ENCODE measurements at regions not wholly inside any gene's neighbourhood (a gene's known extent, or its start where the extent isn't known, plus 50 kb on each side); places are given as distances from the start of the nearest gene placed in this dataset.

DNA sequence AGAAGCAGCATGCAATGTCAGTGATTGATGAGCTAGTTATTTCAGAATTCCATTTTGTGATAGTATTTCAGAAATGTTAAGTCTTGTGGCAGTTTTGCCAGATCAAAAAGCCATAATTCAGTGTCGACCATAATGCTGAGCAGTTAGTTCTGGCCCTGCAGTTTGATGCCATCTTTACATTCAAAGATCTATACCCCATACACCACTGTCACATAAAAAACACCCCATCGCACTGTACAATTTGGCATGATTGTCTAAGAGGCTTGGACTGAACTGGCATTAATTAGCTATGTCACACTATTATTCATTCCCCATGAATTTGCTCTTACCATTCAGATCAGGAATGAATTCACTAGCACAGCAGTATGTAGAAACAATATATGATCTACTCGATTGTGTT lies 127.7 kb upstream of the EPHA3 start:
- FAIRE-seq: no peak
- WGBS, 2 experiments (ENCODE audit: extremely low coverage in 1 of 2, insufficient coverage in 1 of 2, insufficient read length in 1 of 2, insufficient replicate concordance in 2 of 2, low coverage in 1 of 2, low lambda C conversion rate in 2 of 2, missing lambda C conversion rate in 1 of 2): 84% methylated on average over 3 of the region's 3 CpGs; no CpG with 5 or more reads in 1 of the 2 experiments
- POLR2A ChIA-PET (ENCODE audit: partially characterized antibody): no interaction called here

More for the DNA sequence above, 127.7 kb upstream of the EPHA3 start:
- Histone ChIP-seq H3K27ac (ENCODE audit: low read depth, low read length) (no peak overlapping the region), H3K27me3 (replicated peaks in 1 of 4; ENCODE audit: control insufficient read depth in 3 of 4, extremely low read depth in 1 of 4, insufficient read depth in 3 of 4, low read length in 3 of 4) (no peaks in the 10 kb centered on the region), H3K36me3 (ENCODE audit: control insufficient read depth in 2 of 4, insufficient read depth in 4 of 4, low read length in 3 of 4) (no peaks in the 10 kb centered on the region), H2BK120ac (replicated peaks; ENCODE audit: low read depth, low read length) (no peak overlapping the region), H2BK12ac (ENCODE audit: low read depth, low read length) (no peak overlapping the region), H2BK15ac (ENCODE audit: low read length) (no peak overlapping the region), H3K23ac (ENCODE audit: insufficient read length) (no peak overlapping the region), H4K20me1 (replicated peaks in 1 of 2; ENCODE audit: control insufficient read depth in 1 of 2, insufficient read depth in 2 of 2, low read length in 2 of 2) (no peaks in the 10 kb centered on the region), H2BK5ac (ENCODE audit: low read depth, low read length) (no peak overlapping the region), H3K4ac (replicated peaks; ENCODE audit: insufficient read length, low read depth, low read length) (no peak overlapping the region), H3K79me2 (ENCODE audit: control insufficient read depth in 1 of 2, insufficient read depth in 2 of 2, low read length in 2 of 2) (no peaks in the 10 kb centered on the region), H4K5ac (ENCODE audit: insufficient read length, low read depth, low read length) (no peak overlapping the region), H3K18ac (ENCODE audit: extremely low read depth, low read length) (no peak overlapping the region), H3K56ac (replicated peaks; ENCODE audit: insufficient read length, low read depth, low read length) (no peak overlapping the region), H3K14ac (ENCODE audit: insufficient read length) (no peak overlapping the region), H3K79me1 (ENCODE audit: low read depth, low read length) (no peaks in the 10 kb centered on the region), H3K9me3 (ENCODE audit: insufficient read depth in 2 of 2, low read depth in 1 of 2, low read length in 1 of 2) (no peaks in the 10 kb centered on the region), H3K4me1 (replicated peaks in 1 of 4; ENCODE audit: control insufficient read depth in 3 of 4, insufficient read depth in 4 of 4, low read length in 3 of 4) (no peaks in the 10 kb centered on the region), H3K4me3 (ENCODE audit: extremely low read depth in 1 of 4, insufficient read depth in 2 of 4, low read depth in 3 of 4, low read length in 4 of 4) (no peak overlapping the region), H3K9ac (replicated peaks in 1 of 4; ENCODE audit: extremely low read depth in 1 of 4, low read depth in 3 of 4, low read length in 3 of 4) (no peak overlapping the region), H2BK20ac (ENCODE audit: low read length) (no peak overlapping the region), H4K91ac (replicated peaks; ENCODE audit: insufficient read length, low read length) (no peak overlapping the region), H3K4me2 (ENCODE audit: insufficient read depth in 1 of 2, low read depth in 2 of 2, low read length in 2 of 2) (no peak overlapping the region), H3K23me2 (ENCODE audit: low read depth, low read length) (no peaks in the 10 kb centered on the region), H2AFZ (ENCODE audit: low read length) (no peak overlapping the region), H4K8ac (ENCODE audit: extremely low read depth, insufficient read depth, low read length) (no peak overlapping the region), H2AK5ac (ENCODE audit: low read depth, low read length) (no peak overlapping the region)
- TF ChIP-seq CTBP2 (IDR thresholded peaks at IDR 0.05; ENCODE audit: borderline replicate concordance, insufficient read depth, insufficient read length, low read length) (no peak), NRF1 (IDR thresholded peaks at IDR 0.05; ENCODE audit: low read depth, low read length) (no peak), EP300 (IDR thresholded peaks at IDR 0.05; ENCODE audit: borderline replicate concordance in 1 of 2, low read depth in 2 of 2, low read length in 2 of 2) (no peak), SUZ12 (IDR thresholded peaks at IDR 0.05; ENCODE audit: low read length) (no peak), CBX5 (IDR thresholded peaks at IDR 0.05; ENCODE audit: low read depth, low read length) (no peak), KDM4A (IDR thresholded peaks at IDR 0.05; ENCODE audit: low read depth, low read length, severe bottlenecking) (no peak), TEAD4 (IDR thresholded peaks at IDR 0.05; ENCODE audit: low read depth, low read length) (no peak), SIN3A (conservative IDR thresholded peaks at IDR 0.05 in 1 of 2, IDR thresholded peaks at IDR 0.05 in 1 of 2; ENCODE audit: low read depth in 1 of 2, low read length in 2 of 2) (no peak), EZH2 (IDR thresholded peaks at IDR 0.05; ENCODE audit: low read depth, low read length, severe bottlenecking) (no peak)
- DNase-seq (ENCODE audit: low read depth in 1 of 2, low spot score in 2 of 2): no peak
- CTCF ChIA-PET (ENCODE audit: partially characterized antibody): interaction anchor here (1.5 kb wide), 1 partner anchor 11 kb away, joined by 4 read pairs; no protein-coding TSS in a partner anchor

Measured in H1 (cell line).